ENCODE measurements at regions not wholly inside any gene's neighbourhood (a gene's known extent, or its start where the extent isn't known, plus 50 kb on each side); places are given as distances from the start of the nearest gene placed in this dataset.

DNA sequence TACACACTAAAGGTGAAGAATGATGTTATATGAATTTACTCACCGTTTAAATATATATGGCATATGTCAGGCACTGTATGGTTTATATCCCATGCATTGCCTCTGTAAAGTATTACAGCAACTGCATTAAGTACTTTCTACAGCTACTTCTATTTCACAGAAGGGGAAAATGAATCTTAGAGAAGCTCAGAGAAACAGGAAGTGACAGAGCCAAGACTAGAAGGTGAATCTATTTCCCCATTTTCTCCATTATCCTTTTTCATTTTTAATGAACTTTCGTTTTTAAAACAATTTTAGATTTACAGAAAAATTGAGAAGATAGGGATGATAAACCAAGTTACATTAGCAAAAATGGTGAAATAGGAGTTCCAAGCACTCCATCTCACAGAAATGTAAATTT, 863.3 kb downstream of the UQCRFS1 start:
- no peaks in the 10 kb centered on the region for H3K36me3 Mint-ChIP-seq (ENCODE audit: insufficient read depth, unreplicated experiment)
- peaks cover 50% of the 10 kb centered on the region for H3K9me3 Mint-ChIP-seq (ENCODE audit: unreplicated experiment)
- CTCF ChIA-PET: no interaction called here

DNA sequence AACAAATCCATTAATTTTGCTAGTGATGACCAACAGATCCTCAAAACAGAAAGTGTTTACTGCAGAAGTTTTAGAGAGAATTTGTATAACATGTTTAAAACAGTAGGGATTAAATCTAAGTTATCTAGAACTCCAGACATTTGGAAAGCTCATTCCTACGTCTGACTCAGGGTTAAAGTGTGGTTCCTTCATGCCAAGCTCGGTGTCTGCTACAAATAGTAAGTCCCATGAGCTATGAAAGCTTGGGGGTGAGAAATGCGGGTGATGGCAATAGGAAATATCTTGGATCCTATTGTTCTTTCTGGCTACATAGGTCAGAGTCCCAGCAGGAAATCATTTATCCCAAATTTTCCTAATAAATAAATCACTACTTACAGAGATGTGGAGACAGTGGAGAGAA, 867.1 kb downstream of the UQCRFS1 start:
- H3K36me3 Mint-ChIP-seq (ENCODE audit: insufficient read depth, unreplicated experiment): no peaks in the 10 kb centered on the region
- no peak overlapping the region for H3K27ac Mint-ChIP-seq (ENCODE audit: low read depth, unreplicated experiment)
- peaks cover 35% of the 10 kb centered on the region for H3K9me3 Mint-ChIP-seq (ENCODE audit: unreplicated experiment)
- H3K27me3 Mint-ChIP-seq (ENCODE audit: insufficient read depth, unreplicated experiment): no peaks in the 10 kb centered on the region
- intact Hi-C loops (cut with micrococcal nuclease): no loop called here
- no peaks in the 10 kb centered on the region for H3K4me1 Mint-ChIP-seq (ENCODE audit: insufficient read depth, unreplicated experiment)
- TF ChIP-seq, protein P1, sequence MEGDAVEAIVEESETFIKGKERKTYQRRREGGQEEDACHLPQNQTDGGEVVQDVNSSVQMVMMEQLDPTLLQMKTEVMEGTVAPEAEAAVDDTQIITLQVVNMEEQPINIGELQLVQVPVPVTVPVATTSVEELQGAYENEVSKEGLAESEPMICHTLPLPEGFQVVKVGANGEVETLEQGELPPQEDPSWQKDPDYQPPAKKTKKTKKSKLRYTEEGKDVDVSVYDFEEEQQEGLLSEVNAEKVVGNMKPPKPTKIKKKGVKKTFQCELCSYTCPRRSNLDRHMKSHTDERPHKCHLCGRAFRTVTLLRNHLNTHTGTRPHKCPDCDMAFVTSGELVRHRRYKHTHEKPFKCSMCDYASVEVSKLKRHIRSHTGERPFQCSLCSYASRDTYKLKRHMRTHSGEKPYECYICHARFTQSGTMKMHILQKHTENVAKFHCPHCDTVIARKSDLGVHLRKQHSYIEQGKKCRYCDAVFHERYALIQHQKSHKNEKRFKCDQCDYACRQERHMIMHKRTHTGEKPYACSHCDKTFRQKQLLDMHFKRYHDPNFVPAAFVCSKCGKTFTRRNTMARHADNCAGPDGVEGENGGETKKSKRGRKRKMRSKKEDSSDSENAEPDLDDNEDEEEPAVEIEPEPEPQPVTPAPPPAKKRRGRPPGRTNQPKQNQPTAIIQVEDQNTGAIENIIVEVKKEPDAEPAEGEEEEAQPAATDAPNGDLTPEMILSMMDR (IDR thresholded peaks at IDR 0.05; ENCODE audit: unreplicated experiment): no peak
- ChIA-PET CTCF (interaction anchor here (0.6 to 1.2 kb wide), 2 partner anchors 8 to 129 kb away, joined by 3 to 4 read pairs; no protein-coding TSS in a partner anchor), POLR2A (no interaction called here)
- no TSS peak for BruUV-seq (replicated peaks)
- no peak for DNase-seq (ENCODE audit: unreplicated experiment)
- H3K4me3 Mint-ChIP-seq (ENCODE audit: unreplicated experiment): no peak overlapping the region

More for the DNA sequence above, 863.3 kb downstream of the UQCRFS1 start:
- H3K4me1 Mint-ChIP-seq (ENCODE audit: insufficient read depth, unreplicated experiment): no peaks in the 10 kb centered on the region
- no peak overlapping the region for H3K27ac Mint-ChIP-seq (ENCODE audit: low read depth, unreplicated experiment)
- no peaks in the 10 kb centered on the region for H3K27me3 Mint-ChIP-seq (ENCODE audit: insufficient read depth, unreplicated experiment)
- intact Hi-C loops (cut with micrococcal nuclease): no loop called here
- POLR2A ChIA-PET: no interaction called here
- BruUV-seq (replicated peaks): no TSS peak
- DNase-seq (ENCODE audit: unreplicated experiment): no peak
- no peak overlapping the region for H3K4me3 Mint-ChIP-seq (ENCODE audit: unreplicated experiment)
- TF ChIP-seq, protein P1 (IDR thresholded peaks at IDR 0.05; ENCODE audit: unreplicated experiment): no peak

DNA sequence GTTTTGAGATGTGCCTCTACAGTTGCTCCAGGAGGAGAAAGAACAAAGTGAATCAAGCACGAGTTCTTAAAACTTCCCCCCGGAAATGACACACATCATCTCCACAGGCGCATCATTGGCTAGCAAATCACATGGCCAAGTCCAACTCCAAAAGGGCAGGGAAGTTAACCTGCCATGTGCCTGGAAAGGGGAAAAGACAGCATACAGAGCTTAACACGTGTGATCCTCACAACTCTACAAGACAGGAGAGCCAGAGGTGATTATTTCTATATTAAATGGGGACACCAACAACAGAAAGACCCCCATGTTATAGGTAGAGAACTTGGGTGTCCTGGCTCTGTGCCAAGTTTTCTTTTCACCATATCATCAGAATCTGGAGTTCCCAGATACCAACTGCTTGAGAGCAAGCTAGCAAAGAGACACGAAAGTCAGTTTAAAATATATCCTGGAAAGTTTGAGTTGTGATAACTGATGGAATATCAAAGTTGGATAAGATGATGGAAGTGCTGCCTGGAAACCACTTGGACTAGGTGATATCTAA, 871.1 kb downstream of the UQCRFS1 start:
- intact Hi-C loops (cut with micrococcal nuclease): no loop called here
- no TSS peak for BruUV-seq (replicated peaks)
- Mint-ChIP-seq H3K27ac (ENCODE audit: low read depth, unreplicated experiment) (no peak overlapping the region), H3K4me1 (ENCODE audit: insufficient read depth, unreplicated experiment) (no peaks in the 10 kb centered on the region), H3K4me3 (ENCODE audit: unreplicated experiment) (no peak overlapping the region), H3K27me3 (ENCODE audit: insufficient read depth, unreplicated experiment) (no peaks in the 10 kb centered on the region), H3K9me3 (ENCODE audit: unreplicated experiment) (peaks cover 46% of the 10 kb centered on the region), H3K36me3 (ENCODE audit: insufficient read depth, unreplicated experiment) (no peaks in the 10 kb centered on the region)
- CTCF ChIA-PET: interaction anchor here (1.0 to 1.1 kb wide), 2 partner anchors 12 to 26 kb away, joined by 3 to 4 read pairs; no protein-coding TSS in a partner anchor
- POLR2A ChIA-PET: no interaction called here
- TF ChIP-seq, protein P1 (IDR thresholded peaks at IDR 0.05; ENCODE audit: unreplicated experiment): no peak
- no peak for DNase-seq (ENCODE audit: unreplicated experiment)

DNA sequence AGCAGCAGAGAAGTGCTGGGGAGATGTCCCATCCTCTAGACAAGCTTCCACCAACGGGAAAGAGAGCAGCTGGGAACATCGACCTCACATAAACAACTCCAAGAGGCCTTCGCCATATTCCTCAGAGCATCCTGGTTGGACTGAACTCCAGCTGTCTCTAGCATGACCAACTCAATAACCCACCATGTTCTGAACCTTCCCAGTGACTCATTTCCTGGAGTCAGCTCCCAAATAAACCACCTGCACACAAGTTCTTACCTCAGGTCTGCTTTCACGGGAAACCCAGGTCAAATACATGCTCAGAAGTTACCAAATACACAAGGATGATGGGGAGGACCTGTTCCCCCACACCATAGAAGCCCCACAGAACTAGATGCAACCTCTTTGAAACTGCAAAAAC, 878.5 kb downstream of the UQCRFS1 start:
- no peaks in the 10 kb centered on the region for H3K4me1 Mint-ChIP-seq (ENCODE audit: insufficient read depth, unreplicated experiment)
- CTCF ChIA-PET: no interaction called here
- POLR2A ChIA-PET: interaction anchor here (0.7 kb wide), 1 partner anchor 540 kb away, joined by 3 read pairs; no protein-coding TSS in a partner anchor
- peaks cover 33% of the 10 kb centered on the region for H3K9me3 Mint-ChIP-seq (ENCODE audit: unreplicated experiment)
- H3K4me3 Mint-ChIP-seq (ENCODE audit: unreplicated experiment): no peak overlapping the region
- H3K27me3 Mint-ChIP-seq (ENCODE audit: insufficient read depth, unreplicated experiment): no peaks in the 10 kb centered on the region
- TF ChIP-seq, protein P1 (IDR thresholded peaks at IDR 0.05; ENCODE audit: unreplicated experiment): no peak
- no peak overlapping the region for H3K27ac Mint-ChIP-seq (ENCODE audit: low read depth, unreplicated experiment)
- intact Hi-C loops (cut with micrococcal nuclease): no loop called here
- BruUV-seq (replicated peaks): no TSS peak
- no peaks in the 10 kb centered on the region for H3K36me3 Mint-ChIP-seq (ENCODE audit: insufficient read depth, unreplicated experiment)
- DNase-seq (ENCODE audit: unreplicated experiment): no peak
